Gastroesophageal sphincter (tissue), 3 donors: ENCODE measurements at regions not wholly inside any gene's neighbourhood (a gene's known extent, or its start where the extent isn't known, plus 50 kb on each side); places are given as distances from the start of the nearest gene placed in this dataset.

Experiments
- EP300 ChIP-seq: sonication (generic); formaldehyde crosslinking; IDR thresholded peaks from one replicate; pipeline ENCODE4 v1.6.1; 2017; ENCODE audit warnings: antibody characterized with exemption, mild to moderate bottlenecking
- POLR2A ChIP-seq, 2 donors: fragments of 450-650 bp; IDR thresholded peaks; one replicate each; pipeline ENCODE4 v1.6.1; 2017; ENCODE audit warnings: antibody characterized with exemption in 2 of 2, mild to moderate bottlenecking in 2 of 2, moderate library complexity in 1 of 2
- POLR2AphosphoS5 ChIP-seq: sonication (generic); formaldehyde crosslinking; IDR thresholded peaks from one replicate; pipeline ENCODE4 v1.6.1; 2017; ENCODE audit warnings: antibody characterized with exemption
- TF ChIP-seq, protein P1 (sequence below), 4 experiments: fragments of 200-600 bp in 2 of 4; fragments of 450-650 bp in 2 of 4; sonication (generic) in 1 of 4; IDR thresholded peaks; one replicate each; pipeline ENCODE4 v1.5.1; 2017 to 2019; ENCODE audit warnings: antibody characterized with exemption in 4 of 4, mild to moderate bottlenecking in 2 of 4, moderate library complexity in 2 of 4

DNA sequence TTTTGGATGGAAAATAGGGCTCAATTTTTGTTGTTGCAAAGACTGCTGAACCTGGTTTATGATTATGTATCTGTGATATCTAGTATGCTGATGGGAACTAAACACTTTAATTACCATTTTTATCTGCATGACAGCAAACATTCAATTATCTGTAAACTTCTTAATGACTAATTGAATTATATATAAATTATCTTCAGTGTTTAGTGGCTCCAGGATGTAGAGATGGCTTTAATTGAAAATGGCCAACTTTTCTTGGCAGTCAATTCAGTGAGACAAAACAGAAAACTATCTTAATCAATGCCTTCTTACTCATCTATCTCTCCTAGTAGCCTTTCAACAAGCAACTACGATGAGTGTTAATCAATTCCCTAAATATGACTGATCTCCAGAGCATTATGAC lies 591.3 kb downstream of the HACE1 start:
- TF ChIP-seq, protein P1, sequence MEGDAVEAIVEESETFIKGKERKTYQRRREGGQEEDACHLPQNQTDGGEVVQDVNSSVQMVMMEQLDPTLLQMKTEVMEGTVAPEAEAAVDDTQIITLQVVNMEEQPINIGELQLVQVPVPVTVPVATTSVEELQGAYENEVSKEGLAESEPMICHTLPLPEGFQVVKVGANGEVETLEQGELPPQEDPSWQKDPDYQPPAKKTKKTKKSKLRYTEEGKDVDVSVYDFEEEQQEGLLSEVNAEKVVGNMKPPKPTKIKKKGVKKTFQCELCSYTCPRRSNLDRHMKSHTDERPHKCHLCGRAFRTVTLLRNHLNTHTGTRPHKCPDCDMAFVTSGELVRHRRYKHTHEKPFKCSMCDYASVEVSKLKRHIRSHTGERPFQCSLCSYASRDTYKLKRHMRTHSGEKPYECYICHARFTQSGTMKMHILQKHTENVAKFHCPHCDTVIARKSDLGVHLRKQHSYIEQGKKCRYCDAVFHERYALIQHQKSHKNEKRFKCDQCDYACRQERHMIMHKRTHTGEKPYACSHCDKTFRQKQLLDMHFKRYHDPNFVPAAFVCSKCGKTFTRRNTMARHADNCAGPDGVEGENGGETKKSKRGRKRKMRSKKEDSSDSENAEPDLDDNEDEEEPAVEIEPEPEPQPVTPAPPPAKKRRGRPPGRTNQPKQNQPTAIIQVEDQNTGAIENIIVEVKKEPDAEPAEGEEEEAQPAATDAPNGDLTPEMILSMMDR (IDR thresholded peaks at IDR 0.05): no peak
- TF ChIP-seq POLR2A (IDR thresholded peaks at IDR 0.05): no peak
- no peak for TF ChIP-seq POLR2AphosphoS5
- TF ChIP-seq EP300: no peak
